ENCODE measurements at regions not wholly inside any gene's neighbourhood (a gene's known extent, or its start where the extent isn't known, plus 50 kb on each side); places are given as distances from the start of the nearest gene placed in this dataset.
A peak's percentile ranks its signal among the peaks of the same experiment; 100 is the strongest.

DNA sequence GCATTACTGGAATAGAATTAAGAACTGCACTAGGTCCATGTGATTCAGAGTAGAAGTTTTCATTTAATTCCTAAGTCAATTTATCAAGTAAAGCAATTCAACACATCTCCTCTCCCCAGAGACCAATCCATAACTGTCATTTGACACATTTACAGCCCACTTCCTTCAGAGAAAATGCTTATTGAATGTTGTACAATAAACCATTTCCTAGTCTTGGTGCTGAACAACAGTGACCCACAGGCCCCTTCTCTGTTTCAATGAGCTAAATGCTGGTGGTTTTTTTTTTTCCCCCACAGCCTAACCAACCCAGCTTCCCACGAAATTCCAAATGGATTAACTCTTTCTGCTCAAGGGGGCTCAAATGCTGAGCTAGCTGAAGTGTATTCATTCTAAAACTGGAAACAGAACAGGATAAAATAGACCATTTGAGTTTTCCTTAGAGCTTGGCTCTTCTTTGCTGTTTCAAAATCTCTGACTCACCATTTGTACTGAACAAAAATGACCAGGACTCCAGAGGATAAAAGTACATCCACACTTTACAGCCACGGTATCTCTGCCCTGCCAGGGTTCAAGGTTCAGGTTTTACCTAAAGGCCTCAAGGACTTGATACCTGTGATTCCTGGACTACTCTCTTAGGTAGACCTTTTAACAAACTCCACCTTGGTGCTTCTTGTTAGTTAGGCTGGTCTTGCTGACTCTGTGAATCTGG lies 62.3 kb downstream of the TMEM100 start:
- peaks cover 0 to 4% (median 0%) of the 10 kb centered on the region in 7 donors for H3K9me3 Mint-ChIP-seq
- H3K4me3 ChIP-seq (replicated peaks in 1 of 3; ENCODE audit: low read depth in 2 of 3, low read length in 3 of 3), result no peak overlapping the region
- H3K36me3 Mint-ChIP-seq, result peaks cover 0 to 2% of the 10 kb centered on the region in 2 donors
- no peak overlapping the region for H3K4me2 ChIP-seq (replicated peaks; ENCODE audit: extremely low read depth, low read length, poor library complexity, severe bottlenecking)
- peaks cover 30 to 34% of the 10 kb centered on the region in 2 donors for H3K4me1 ChIP-seq (ENCODE audit: control insufficient read depth in 1 of 2, insufficient read depth in 2 of 2, low read length in 2 of 2)
- no peaks in the 10 kb centered on the region for H3K9me3 ChIP-seq (replicated peaks in 1 of 2; ENCODE audit: control insufficient read depth in 1 of 2, insufficient read depth in 1 of 2, low read length in 2 of 2)
- H3K27me3 Mint-ChIP-seq (ENCODE audit: low read depth in 3 of 3), result peaks cover 0 to 2% (median 0%) of the 10 kb centered on the region in 3 donors
- DNase-seq, result no peak
- H3K36me3 ChIP-seq (replicated peaks in 1 of 2; ENCODE audit: control insufficient read depth in 1 of 2, insufficient read depth in 2 of 2, low read length in 2 of 2), result no peaks in the 10 kb centered on the region
- peak overlapping the region; percentile 33 for H2AFZ ChIP-seq (ENCODE audit: insufficient read depth, low read depth, low read length, poor library complexity, severe bottlenecking)
- no peak overlapping the region for H3K4me3 Mint-ChIP-seq
- H3K27ac Mint-ChIP-seq, result peak overlapping the region in 4 of 7 donors; percentile 23 to 49 (median 37)
- H3K27me3 ChIP-seq (ENCODE audit: control insufficient read depth in 2 of 2, insufficient read depth in 2 of 2, low read length in 2 of 2), result no peaks in the 10 kb centered on the region
- intact Hi-C loops (cut with micrococcal nuclease), result loop anchor here in 1 of 2 donors (10.0 kb wide), 1 partner anchor 76 kb away; no protein-coding TSS in a partner anchor
- H3K27ac ChIP-seq (ENCODE audit: low read depth in 1 of 2, low read length in 2 of 2), result no peak overlapping the region
- TF ChIP-seq, protein P1, sequence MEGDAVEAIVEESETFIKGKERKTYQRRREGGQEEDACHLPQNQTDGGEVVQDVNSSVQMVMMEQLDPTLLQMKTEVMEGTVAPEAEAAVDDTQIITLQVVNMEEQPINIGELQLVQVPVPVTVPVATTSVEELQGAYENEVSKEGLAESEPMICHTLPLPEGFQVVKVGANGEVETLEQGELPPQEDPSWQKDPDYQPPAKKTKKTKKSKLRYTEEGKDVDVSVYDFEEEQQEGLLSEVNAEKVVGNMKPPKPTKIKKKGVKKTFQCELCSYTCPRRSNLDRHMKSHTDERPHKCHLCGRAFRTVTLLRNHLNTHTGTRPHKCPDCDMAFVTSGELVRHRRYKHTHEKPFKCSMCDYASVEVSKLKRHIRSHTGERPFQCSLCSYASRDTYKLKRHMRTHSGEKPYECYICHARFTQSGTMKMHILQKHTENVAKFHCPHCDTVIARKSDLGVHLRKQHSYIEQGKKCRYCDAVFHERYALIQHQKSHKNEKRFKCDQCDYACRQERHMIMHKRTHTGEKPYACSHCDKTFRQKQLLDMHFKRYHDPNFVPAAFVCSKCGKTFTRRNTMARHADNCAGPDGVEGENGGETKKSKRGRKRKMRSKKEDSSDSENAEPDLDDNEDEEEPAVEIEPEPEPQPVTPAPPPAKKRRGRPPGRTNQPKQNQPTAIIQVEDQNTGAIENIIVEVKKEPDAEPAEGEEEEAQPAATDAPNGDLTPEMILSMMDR (IDR thresholded peaks at IDR 0.05), result no peak
- H4K20me1 ChIP-seq (ENCODE audit: insufficient read depth, low read length), result no peaks in the 10 kb centered on the region
- no peak overlapping the region for H3K9ac ChIP-seq (ENCODE audit: insufficient read depth, low read length, poor library complexity, severe bottlenecking)
- peaks cover 38% of the 10 kb centered on the region for H3K4me1 Mint-ChIP-seq
- no peaks in the 10 kb centered on the region for H3K79me2 ChIP-seq (ENCODE audit: insufficient read depth, low read length)
- WGBS (ENCODE audit: insufficient coverage), result 100% methylated on average over 1 of the region's 2 CpGs

DNA sequence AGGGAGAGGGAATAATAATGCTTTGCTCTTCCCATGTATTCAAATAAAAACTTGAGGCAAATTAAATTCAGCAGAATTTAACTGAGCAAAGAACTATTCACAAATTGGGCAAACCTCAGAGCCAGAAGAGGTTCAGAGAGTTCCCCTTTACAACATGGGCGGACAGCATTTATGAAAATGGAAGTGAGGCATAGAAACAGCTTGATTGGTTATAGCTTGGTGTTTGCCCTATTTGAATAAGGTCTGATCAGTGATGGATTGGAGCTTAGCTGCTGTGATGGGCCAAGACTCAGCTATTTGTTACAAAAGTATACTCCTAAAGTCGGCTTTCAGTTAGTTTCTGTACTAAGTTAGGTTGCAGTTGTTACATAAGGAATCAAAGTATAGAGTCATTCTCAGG lies 63.0 kb downstream of the TMEM100 start:
- Mint-ChIP-seq H3K4me3 (no peak overlapping the region), H3K9me3 (peaks cover 0 to 4% (median 0%) of the 10 kb centered on the region in 7 donors), H3K4me1 (peaks cover 37% of the 10 kb centered on the region), H3K27me3 (ENCODE audit: low read depth in 3 of 3) (peaks cover 0 to 5% (median 0%) of the 10 kb centered on the region in 3 donors), H3K36me3 (peaks cover 0 to 2% of the 10 kb centered on the region in 2 donors), H3K27ac (peak overlapping the region in 1 of 7 donors; percentile 68)
- no peak overlapping the region for H3K4me3 ChIP-seq (replicated peaks in 1 of 3; ENCODE audit: low read depth in 2 of 3, low read length in 3 of 3)
- no peaks in the 10 kb centered on the region for H4K20me1 ChIP-seq (ENCODE audit: insufficient read depth, low read length)
- TF ChIP-seq, protein P1 (IDR thresholded peaks at IDR 0.05), result no peak
- no peak for DNase-seq
- peaks cover 27 to 29% of the 10 kb centered on the region in 2 donors for H3K4me1 ChIP-seq (ENCODE audit: control insufficient read depth in 1 of 2, insufficient read depth in 2 of 2, low read length in 2 of 2)
- intact Hi-C loops (cut with micrococcal nuclease), result loop anchor here in 1 of 2 donors (10.0 kb wide), 1 partner anchor 75 kb away; no protein-coding TSS in a partner anchor
- H3K9me3 ChIP-seq (replicated peaks in 1 of 2; ENCODE audit: control insufficient read depth in 1 of 2, insufficient read depth in 1 of 2, low read length in 2 of 2), result no peaks in the 10 kb centered on the region
- H3K4me2 ChIP-seq (replicated peaks; ENCODE audit: extremely low read depth, low read length, poor library complexity, severe bottlenecking), result no peak overlapping the region
- no peak overlapping the region for H3K9ac ChIP-seq (ENCODE audit: insufficient read depth, low read length, poor library complexity, severe bottlenecking)
- no peak overlapping the region for H3K27ac ChIP-seq (ENCODE audit: low read depth in 1 of 2, low read length in 2 of 2)
- no peak overlapping the region for H2AFZ ChIP-seq (ENCODE audit: insufficient read depth, low read depth, low read length, poor library complexity, severe bottlenecking)
- H3K27me3 ChIP-seq (ENCODE audit: control insufficient read depth in 2 of 2, insufficient read depth in 2 of 2, low read length in 2 of 2), result no peaks in the 10 kb centered on the region
- H3K36me3 ChIP-seq (replicated peaks in 1 of 2; ENCODE audit: control insufficient read depth in 1 of 2, insufficient read depth in 2 of 2, low read length in 2 of 2), result no peaks in the 10 kb centered on the region
- WGBS (ENCODE audit: insufficient coverage), result no CpG with 5 or more reads among the region's 2 CpGs
- no peaks in the 10 kb centered on the region for H3K79me2 ChIP-seq (ENCODE audit: insufficient read depth, low read length)
